LHCN-M2 (cell line): ENCODE measurements at regions not wholly inside any gene's neighbourhood (a gene's known extent, or its start where the extent isn't known, plus 50 kb on each side); places are given as distances from the start of the nearest gene placed in this dataset.
A peak's percentile ranks its signal among the peaks of the same experiment; 100 is the strongest.
"Not testable (repeated sequence)": the region's sequence is repeated elsewhere in the genome, so short reads cannot be mapped to it uniquely, and the experiment has no call there.

Source experiments
- DNase-seq: peaks from one replicate; pipeline ENCODE4 v3.0.0-alpha.2; 2012; ENCODE audit warnings: low read depth

DNA sequence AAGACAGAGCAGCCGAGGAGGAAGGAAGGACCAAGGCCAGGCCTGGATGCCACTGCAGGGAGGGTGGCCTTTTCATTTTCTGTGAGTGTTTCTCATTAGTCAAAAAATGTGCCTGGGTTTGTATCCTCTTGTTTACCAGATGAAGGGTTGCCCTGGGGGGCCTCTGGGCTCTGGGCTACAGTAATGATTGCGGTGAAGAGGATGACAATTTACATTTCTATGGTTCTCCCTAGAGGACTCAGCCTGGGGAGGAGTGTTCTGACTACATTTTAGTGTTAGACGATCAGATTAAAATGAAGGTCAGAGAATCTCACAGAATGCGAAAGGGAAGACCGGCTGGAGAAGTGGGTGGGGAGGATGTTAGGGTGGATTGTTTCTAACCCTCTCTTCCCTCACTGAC lies 108.0 kb upstream of the KMT2C start:
- no peak for DNase-seq

GRCh38 chr7:152541892-152542291 lies 106.1 kb upstream of the KMT2C start:
- DNase-seq: no peak

GRCh38 chr7:152539190-152539495 lies 103.3 kb upstream of the KMT2C start:
- not testable (repeated sequence) for DNase-seq

DNA sequence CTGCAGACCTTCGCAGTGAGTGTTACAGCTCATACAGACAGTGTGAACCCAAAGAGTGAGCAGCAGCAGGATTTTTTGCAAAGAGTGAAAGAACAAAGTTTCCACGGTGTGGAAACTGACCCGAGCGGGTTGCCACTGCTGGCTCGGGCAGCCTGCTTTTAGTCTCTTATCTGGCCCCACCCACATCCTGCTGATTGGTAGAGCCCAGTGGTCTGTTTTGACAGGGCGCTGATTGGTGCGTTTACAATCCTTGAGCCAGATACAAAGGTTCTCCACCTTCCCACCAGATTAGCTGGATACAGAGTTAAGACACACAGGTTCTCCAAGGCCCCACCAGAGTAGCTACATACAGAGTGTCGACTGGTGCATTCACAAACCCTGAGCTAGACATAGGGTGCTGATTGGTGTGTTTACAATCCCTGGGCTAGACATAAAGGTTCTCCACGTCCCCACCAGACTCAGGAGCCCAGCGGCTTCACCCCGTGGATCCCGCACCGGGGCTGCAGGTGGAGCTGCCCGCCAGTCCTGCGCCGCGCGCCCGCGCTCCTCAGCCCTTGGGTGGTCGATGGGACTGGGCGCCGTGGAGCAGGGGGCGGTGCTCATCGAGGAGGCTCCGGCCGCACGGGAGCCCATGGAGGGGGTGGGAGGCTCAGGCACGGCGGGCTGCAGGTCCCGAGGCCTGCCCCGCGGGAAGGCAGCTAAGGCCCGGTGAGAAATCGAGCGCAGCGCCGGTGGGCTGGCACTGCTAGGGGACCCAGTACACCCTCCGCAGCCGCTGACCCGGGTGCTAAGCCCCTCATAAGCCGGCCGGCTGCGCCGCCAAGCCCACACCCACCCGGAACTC lies 102.8 kb upstream of the KMT2C start:
- not testable (repeated sequence) for DNase-seq

DNA sequence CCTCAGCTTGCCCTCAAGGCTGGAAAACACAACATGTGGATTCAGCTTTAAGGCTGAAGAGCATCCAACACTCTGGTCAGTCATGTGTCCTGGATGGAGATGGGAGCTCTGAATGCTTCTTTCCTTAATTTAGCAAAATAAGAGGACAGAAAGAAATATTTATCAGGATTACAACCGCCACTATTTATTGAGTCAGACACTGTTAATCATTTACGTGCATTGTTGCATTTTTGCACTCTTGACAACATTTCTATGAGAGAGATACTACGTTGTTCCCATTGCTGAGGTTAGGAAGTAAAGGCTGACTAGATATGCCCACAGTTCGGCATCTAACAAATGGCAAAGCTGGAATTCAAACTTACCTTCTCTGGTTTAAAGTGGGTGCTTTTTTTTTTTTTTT lies 101.8 kb upstream of the KMT2C start:
- no peak for DNase-seq

DNA sequence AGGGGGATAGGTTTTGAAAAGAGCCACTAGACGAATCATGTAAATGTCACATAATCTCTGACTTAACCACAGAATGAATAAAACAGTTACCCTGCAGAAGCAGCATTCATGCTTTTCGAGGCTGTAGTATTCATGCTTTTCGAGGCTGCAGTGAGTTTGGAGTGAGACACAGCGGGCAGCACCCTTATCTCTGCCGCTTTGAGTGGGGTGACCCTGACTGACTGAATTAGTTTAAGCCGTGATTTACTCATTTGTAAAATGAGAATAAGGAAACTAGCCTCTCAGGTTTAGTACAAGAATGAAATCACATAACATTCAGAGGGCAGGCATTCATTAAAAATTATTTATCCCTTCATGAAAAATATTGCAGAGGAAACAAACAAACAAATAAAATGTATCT lies 92.8 kb upstream of the KMT2C start:
- DNase-seq: no peak

GRCh38 chr7:152527610-152528032 lies 91.8 kb upstream of the KMT2C start:
- DNase-seq: no peak

- DNase-seq: no peak
These were observed 88.1 kb upstream of the KMT2C start for GRCh38 chr7:152523916-152524315.

DNA sequence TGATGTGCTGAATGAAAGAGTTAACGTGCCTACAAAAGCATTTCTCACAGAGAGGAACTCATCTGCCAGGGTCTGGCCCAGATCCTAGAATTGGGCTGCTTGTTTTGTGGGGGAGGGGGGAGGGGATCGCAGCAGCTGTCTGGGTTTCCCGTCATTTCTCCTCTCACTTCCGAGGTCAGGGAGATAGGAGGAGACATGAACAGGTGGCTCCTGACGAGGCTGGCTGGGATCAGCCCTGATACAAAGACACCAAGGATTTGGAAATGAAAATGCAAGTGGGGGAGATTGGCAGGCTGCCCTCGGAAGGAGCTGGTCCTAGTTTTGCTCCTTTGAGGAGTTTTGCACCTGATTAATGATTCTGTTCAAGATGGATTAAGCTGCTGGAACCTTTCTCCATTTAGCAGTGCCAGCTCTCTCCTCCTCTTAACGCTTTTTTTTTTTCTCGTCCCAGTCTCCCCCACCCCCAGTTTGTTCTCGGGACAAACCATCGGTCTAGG lies 86.8 kb upstream of the KMT2C start:
- DNase-seq: peak; percentile 94

GRCh38 chr7:152521420-152522337 lies 85.9 kb upstream of the KMT2C start:
- DNase-seq: peak; percentile 21

DNA sequence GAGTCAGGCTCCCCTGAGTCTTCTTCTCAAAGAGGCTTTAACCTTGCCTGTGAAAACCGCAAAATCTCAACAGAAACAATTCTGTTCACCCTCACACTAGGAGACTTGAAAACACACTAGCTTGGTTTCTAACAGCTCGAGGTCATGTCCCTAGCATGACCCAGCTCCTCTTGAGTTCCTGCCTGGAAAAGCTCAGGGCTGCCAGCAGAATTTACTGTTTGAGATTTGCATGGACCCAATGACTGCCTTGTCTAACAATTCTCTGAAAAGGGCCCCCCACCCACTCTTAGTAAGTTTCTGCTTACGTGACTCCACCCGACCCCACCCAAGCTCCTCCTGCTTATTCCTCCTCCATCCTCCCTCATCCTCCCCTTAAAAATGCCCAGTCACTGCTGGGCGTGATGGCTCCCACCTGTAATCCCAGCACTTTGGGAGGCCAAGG lies 85.1 kb upstream of the KMT2C start:
- DNase-seq: peak; percentile 44

DNA sequence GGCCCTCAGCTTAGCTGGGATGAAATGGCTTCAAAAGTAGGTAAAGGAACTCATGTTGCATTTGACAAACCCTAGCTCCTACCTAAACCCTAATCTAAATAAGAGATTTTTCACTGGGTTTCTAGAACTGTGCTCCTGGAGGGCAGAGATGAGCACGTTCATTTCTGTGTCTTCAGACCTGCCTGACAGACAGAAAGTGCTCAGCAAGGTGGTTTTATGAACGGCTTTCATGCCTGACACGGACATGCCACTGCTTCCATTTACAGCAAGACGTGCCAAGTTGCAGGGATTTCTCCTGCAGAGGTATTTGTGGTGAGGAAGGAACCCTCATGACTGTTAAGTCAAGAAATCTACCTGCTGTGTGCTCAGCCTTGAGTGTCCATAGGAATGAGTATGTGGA lies 83.5 kb upstream of the KMT2C start:
- no peak for DNase-seq

- DNase-seq: no peak
These were observed 80.4 kb upstream of the KMT2C start for GRCh38 chr7:152516216-152516615.

- DNase-seq: not testable (repeated sequence)
These were observed 79.6 kb upstream of the KMT2C start for GRCh38 chr7:152515266-152515950.

DNA sequence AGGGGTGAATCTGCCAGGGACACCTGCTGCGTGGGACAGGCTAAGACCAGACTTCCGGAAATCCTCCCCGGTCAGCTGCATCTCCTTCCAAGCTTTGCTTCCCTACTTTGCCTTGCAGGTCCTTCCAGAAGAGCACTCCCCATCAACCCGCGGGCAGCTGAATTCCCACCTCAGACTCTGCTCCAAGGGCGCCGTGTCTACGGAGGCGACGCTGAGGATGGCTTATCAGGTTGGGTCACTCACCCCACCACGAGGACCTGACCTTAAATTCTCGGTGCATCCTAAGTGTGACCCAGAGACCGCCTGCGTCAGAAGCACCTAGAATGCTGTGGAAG lies 78.9 kb upstream of the KMT2C start:
- no peak for DNase-seq

GRCh38 chr7:152513861-152514770 lies 78.3 kb upstream of the KMT2C start:
- DNase-seq: no peak

DNA sequence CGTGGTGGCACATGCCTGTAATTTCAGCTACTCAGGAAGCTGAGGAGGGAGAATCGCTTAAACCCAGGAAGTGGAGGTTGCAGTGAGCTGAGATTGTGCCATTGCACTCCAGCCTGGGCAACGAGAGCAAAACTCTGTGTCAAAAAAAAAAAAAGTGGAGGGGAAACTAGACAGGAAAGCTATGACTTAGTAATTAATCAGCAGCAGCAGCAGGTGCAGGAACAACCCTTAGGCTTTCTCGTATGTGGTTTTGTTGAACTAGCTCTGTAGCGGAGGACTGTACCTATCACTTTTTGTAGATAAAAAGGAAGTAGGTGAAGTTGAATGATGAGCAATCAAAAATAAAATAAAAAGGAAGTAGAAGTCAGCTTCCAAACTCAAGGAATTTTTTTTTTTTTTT lies 76.9 kb upstream of the KMT2C start:
- DNase-seq: peak; percentile 54

DNA sequence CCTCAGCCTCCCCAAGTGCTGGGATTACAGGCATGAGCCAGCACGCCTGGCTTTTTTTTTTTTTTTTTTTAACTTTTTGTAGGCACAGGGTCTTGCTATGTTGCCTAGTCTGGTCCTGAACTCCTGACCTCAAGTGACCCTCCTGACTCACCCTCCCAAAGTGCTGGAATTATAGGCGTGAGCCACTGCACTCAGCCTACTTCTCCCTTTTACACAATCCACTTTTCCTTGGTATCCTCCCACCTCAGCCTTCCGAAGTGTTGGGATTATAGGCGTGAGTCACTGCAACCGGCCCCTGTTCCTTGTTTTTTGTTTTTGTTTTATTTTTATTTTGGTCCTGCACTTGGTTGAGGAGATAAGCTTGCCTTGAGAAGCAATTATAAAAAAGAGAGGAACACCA lies 75.9 kb upstream of the KMT2C start:
- DNase-seq: peak; percentile 48

GRCh38 chr7:152508701-152509100 lies 72.9 kb upstream of the KMT2C start:
- no peak for DNase-seq

GRCh38 chr7:152505606-152506005 lies 69.8 kb upstream of the KMT2C start:
- DNase-seq: no peak

- no peak for DNase-seq
These were observed 69.0 kb upstream of the KMT2C start for GRCh38 chr7:152504816-152505215.
